Caco-2 (cell line): ENCODE measurements at regions not wholly inside any gene's neighbourhood (a gene's known extent, or its start where the extent isn't known, plus 50 kb on each side); places are given as distances from the start of the nearest gene placed in this dataset.
"Not testable (repeated sequence)": the region's sequence is repeated elsewhere in the genome, so short reads cannot be mapped to it uniquely, and the experiment has no call there.

Experiments used
- BruUV-seq: library from RNA; stranded (reverse); fragments of 400-500 nt; replicated peaks from 2 replicates; lab custom pipeline; 2021; lab: Mats Ljungman, UMichigan
- CTCF ChIA-PET: fragments of 300-600 bp; sonication (Branson Sonifier 250); formaldehyde crosslinking; loops from one replicate; lab custom pipeline; 2022; ENCODE audit warnings: antibody characterized with exemption; lab: Charles Lee
- POLR2A ChIA-PET: fragments of 300-600 bp; sonication (Branson Sonifier 250); formaldehyde crosslinking; loops from one replicate; lab custom pipeline; 2022; ENCODE audit warnings: antibody characterized with exemption; lab: Charles Lee
- DNase-seq, 2 experiments: peaks; one replicate each; pipeline versions ENCODE4 v3.0.0 to v3.0.0-alpha.2; 2020 to 2022
- H3K27me3 ChIP-seq: replicated peaks from 2 replicates; pipeline ENCODE4 v1.6.0; 2011; ENCODE audit warnings: low read length; ENCODE audit not compliant: control insufficient read depth, insufficient read depth
- H3K36me3 ChIP-seq: 2 replicates; pipeline ENCODE4 v1.5.1; 2011; ENCODE audit warnings: low read length; ENCODE audit not compliant: control insufficient read depth, insufficient read depth
- H3K4me1 ChIP-seq: fragments of 250-450 bp; sonication (Bioruptor Pico); 2 replicates; pipeline ENCODE4 v1.5.1; 2020; ENCODE audit warnings: mild to moderate bottlenecking
- H3K4me3 ChIP-seq: 2 replicates; pipeline ENCODE4 v1.5.1; 2011; ENCODE audit warnings: low read depth, mild to moderate bottlenecking, control low read depth, low read length
- H3K9me3 ChIP-seq: fragments of 250-450 bp; sonication (Bioruptor Pico); 2 replicates; pipeline ENCODE4 v1.5.1; 2020; ENCODE audit warnings: mild to moderate bottlenecking, moderate library complexity
- H3K27ac Mint-ChIP-seq: one replicate; pipeline ENCODE4 v1.8.0; 2022; ENCODE audit warnings: mixed read lengths; ENCODE audit not compliant: unreplicated experiment
- H3K27me3 Mint-ChIP-seq: one replicate; pipeline ENCODE4 v1.8.0; 2022; ENCODE audit warnings: mixed read lengths; ENCODE audit not compliant: insufficient read depth, unreplicated experiment
- H3K36me3 Mint-ChIP-seq: one replicate; pipeline ENCODE4 v1.8.0; 2022; ENCODE audit warnings: mild to moderate bottlenecking, mixed read lengths; ENCODE audit not compliant: insufficient read depth, unreplicated experiment
- H3K4me1 Mint-ChIP-seq: one replicate; pipeline ENCODE4 v1.8.0; 2022; ENCODE audit warnings: low read depth, mixed read lengths; ENCODE audit not compliant: unreplicated experiment
- H3K4me3 Mint-ChIP-seq: one replicate; pipeline ENCODE4 v1.8.0; 2022; ENCODE audit warnings: mild to moderate bottlenecking, moderate library complexity, mixed read lengths; ENCODE audit not compliant: unreplicated experiment
- H3K9me3 Mint-ChIP-seq: one replicate; pipeline ENCODE4 v1.8.0; 2022; ENCODE audit warnings: mixed read lengths; ENCODE audit not compliant: unreplicated experiment
- CTCF ChIP-seq, 2 experiments: fragments of 200-600 bp in 1 of 2; IDR thresholded peaks; 1 replicate in 1 of 2; 2 replicates in 1 of 2; pipeline versions ENCODE4 v1.5.1 to v1.8.0; 2011 to 2022; ENCODE audit warnings: antibody characterized with exemption in 1 of 2, control low read depth in 1 of 2, inconsistent platforms in 1 of 2, low read depth in 1 of 2, low read length in 1 of 2, mild to moderate bottlenecking in 1 of 2, moderate library complexity in 1 of 2; ENCODE audit not compliant: insufficient read depth in 1 of 2, severe bottlenecking in 1 of 2, unreplicated experiment in 1 of 2
- intact Hi-C: fragments of 100-400 bp; cut with micrococcal nuclease; formaldehyde crosslinking; loops from one replicate; pipeline ENCODE4 v1.10.0; 2022; ENCODE audit not compliant: unreplicated experiment

DNA sequence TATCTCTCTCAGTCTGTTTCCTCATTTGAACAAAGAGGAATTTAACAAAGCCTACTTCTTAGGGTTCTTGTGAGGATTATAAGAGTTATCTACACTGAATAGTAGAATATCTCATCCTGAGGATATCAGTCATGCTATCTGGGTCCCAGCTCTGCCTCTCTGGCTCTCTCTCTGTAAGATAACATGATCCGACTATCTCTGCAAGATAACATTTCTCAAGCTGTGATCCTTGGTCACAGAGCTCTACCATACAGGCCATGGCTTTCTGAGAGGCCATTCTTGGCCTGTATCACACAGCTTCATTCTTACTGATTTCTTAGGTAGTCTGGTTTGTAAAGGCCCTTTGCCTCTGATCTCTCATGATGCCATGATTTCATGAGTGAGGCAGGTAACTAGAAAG lies 71.0 kb upstream of the TRABD2B start:
- intact Hi-C loops, result no loop called here
- ChIA-PET CTCF (no interaction called here), POLR2A (no interaction called here)
- TF ChIP-seq CTCF (IDR thresholded peaks at IDR 0.05; ENCODE audit: insufficient read depth in 1 of 2, low read depth in 1 of 2, low read length in 1 of 2, severe bottlenecking in 1 of 2, unreplicated experiment in 1 of 2), result no peak
- H3K9me3 Mint-ChIP-seq, result no peaks in the 10 kb centered on the region
- Histone ChIP-seq H3K27me3 (no peaks in the 10 kb centered on the region), H3K36me3 (no peaks in the 10 kb centered on the region), H3K4me3 (no peak overlapping the region), H3K4me1 (peaks cover 6% of the 10 kb centered on the region), H3K9me3 (no peaks in the 10 kb centered on the region)
- H3K4me3 Mint-ChIP-seq, result no peak overlapping the region
- no peaks in the 10 kb centered on the region for H3K27me3 Mint-ChIP-seq
- no peak for DNase-seq
- H3K27ac Mint-ChIP-seq, result no peak overlapping the region
- no TSS peak for BruUV-seq
- H3K36me3 Mint-ChIP-seq, result no peaks in the 10 kb centered on the region
- H3K4me1 Mint-ChIP-seq, result peaks cover 15% of the 10 kb centered on the region

- no peaks in the 10 kb centered on the region for H3K36me3 Mint-ChIP-seq
- peaks cover 15% of the 10 kb centered on the region for H3K4me1 Mint-ChIP-seq
- no peak for DNase-seq
- H3K27me3 Mint-ChIP-seq, result no peaks in the 10 kb centered on the region
- Histone ChIP-seq H3K4me3 (no peak overlapping the region), H3K27me3 (no peaks in the 10 kb centered on the region), H3K4me1 (peaks cover 6% of the 10 kb centered on the region), H3K36me3 (no peaks in the 10 kb centered on the region), H3K9me3 (no peaks in the 10 kb centered on the region)
- BruUV-seq, result no TSS peak
- TF ChIP-seq CTCF (IDR thresholded peaks at IDR 0.05; ENCODE audit: insufficient read depth in 1 of 2, low read depth in 1 of 2, low read length in 1 of 2, severe bottlenecking in 1 of 2, unreplicated experiment in 1 of 2), result no peak
- H3K4me3 Mint-ChIP-seq, result no peak overlapping the region
- intact Hi-C loops, result no loop called here
- H3K27ac Mint-ChIP-seq, result no peak overlapping the region
- POLR2A ChIA-PET, result no interaction called here
- CTCF ChIA-PET, result no interaction called here
- H3K9me3 Mint-ChIP-seq, result no peaks in the 10 kb centered on the region
These were observed 69.8 kb upstream of the TRABD2B start for GRCh38 chr1:48066936-48067335.

DNA sequence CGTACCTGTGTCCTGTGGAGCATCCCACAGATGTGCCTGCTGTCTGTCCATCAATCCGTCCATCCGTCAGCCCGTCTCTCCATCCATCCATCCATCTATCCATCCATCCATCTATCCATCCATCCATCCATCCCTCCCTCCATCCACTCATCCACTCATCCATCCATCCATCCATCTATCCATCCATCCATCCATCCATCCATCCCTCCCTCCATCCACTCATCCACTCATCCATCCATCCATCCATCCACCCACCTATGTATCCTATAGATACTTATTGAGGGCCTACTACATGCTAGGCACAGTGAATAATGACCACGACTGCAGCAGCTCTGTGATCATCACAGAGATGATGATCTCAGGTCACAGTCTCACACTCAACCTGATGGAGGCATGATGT lies 67.5 kb upstream of the TRABD2B start:
- H3K4me3 Mint-ChIP-seq, H3K4me3 ChIP-seq, POLR2A ChIA-PET, H3K4me1 ChIP-seq, H3K27me3 Mint-ChIP-seq, CTCF ChIA-PET, H3K27ac Mint-ChIP-seq, H3K9me3 Mint-ChIP-seq, H3K36me3 Mint-ChIP-seq, H3K27me3 ChIP-seq, H3K9me3 ChIP-seq, BruUV-seq, H3K36me3 ChIP-seq, DNase-seq: not testable (repeated sequence)
- peaks cover 15% of the 10 kb centered on the region for H3K4me1 Mint-ChIP-seq
- intact Hi-C loops, result loop anchor here (5.0 kb wide), 1 partner anchor 327 kb away; no protein-coding TSS in a partner anchor

DNA sequence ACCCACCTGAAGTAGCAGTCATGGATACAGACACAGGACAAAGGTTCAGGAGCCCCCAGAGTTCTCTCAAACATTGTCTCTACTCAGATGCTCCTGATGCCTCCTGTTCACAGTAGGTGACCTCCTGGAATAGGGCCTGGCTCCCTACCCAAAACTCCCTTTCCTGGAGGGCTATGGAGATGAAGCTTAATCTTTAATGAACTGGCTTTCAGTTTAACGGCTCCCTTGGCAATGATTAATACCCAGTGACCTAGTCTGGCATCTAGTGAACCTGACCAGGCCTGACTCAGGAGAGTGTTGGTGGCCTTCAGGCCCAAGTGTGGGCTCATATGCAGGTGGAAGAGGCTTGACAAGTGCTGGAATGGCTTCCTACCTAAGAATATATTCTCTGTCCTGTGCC lies 65.2 kb upstream of the TRABD2B start:
- no peaks in the 10 kb centered on the region for H3K4me1 ChIP-seq
- BruUV-seq, result no TSS peak
- DNase-seq, result no peak
- no peak overlapping the region for H3K27ac Mint-ChIP-seq
- no peak overlapping the region for H3K4me3 ChIP-seq
- intact Hi-C loops, result loop anchor here (5.0 kb wide), 1 partner anchor 325 kb away; no protein-coding TSS in a partner anchor
- no peaks in the 10 kb centered on the region for H3K27me3 Mint-ChIP-seq
- H3K9me3 ChIP-seq, result no peaks in the 10 kb centered on the region
- H3K27me3 ChIP-seq, result no peaks in the 10 kb centered on the region
- no peak overlapping the region for H3K4me3 Mint-ChIP-seq
- H3K4me1 Mint-ChIP-seq, result peaks cover 7% of the 10 kb centered on the region
- TF ChIP-seq CTCF (IDR thresholded peaks at IDR 0.05; ENCODE audit: insufficient read depth in 1 of 2, low read depth in 1 of 2, low read length in 1 of 2, severe bottlenecking in 1 of 2, unreplicated experiment in 1 of 2), result no peak
- ChIA-PET CTCF (interaction anchor here (0.9 to 1.9 kb wide), 3 partner anchors 10 to 65 kb away, joined by 3 to 6 read pairs (median 3); partner anchors contain the start of gene TRABD2B), POLR2A (no interaction called here)
- H3K36me3 ChIP-seq, result no peaks in the 10 kb centered on the region
- no peaks in the 10 kb centered on the region for H3K9me3 Mint-ChIP-seq
- no peaks in the 10 kb centered on the region for H3K36me3 Mint-ChIP-seq
